HG03439 (cell line): ENCODE measurements at regions not wholly inside any gene's neighbourhood (a gene's known extent, or its start where the extent isn't known, plus 50 kb on each side); places are given as distances from the start of the nearest gene placed in this dataset.
"Not testable (repeated sequence)": the region's sequence is repeated elsewhere in the genome, so short reads cannot be mapped to it uniquely, and the experiment has no call there.

Source experiments
- ATAC-seq: cut with Tn5 transposase; IDR thresholded peaks from one replicate; pipeline ENCODE4 v1.9.1; 2021; ENCODE audit warnings: mild to moderate bottlenecking, moderate library complexity; ENCODE audit not compliant: unreplicated experiment

GRCh38 chr5:41995193-41995592, 70.1 kb downstream of the FBXO4 start:
- no peak for ATAC-seq

DNA sequence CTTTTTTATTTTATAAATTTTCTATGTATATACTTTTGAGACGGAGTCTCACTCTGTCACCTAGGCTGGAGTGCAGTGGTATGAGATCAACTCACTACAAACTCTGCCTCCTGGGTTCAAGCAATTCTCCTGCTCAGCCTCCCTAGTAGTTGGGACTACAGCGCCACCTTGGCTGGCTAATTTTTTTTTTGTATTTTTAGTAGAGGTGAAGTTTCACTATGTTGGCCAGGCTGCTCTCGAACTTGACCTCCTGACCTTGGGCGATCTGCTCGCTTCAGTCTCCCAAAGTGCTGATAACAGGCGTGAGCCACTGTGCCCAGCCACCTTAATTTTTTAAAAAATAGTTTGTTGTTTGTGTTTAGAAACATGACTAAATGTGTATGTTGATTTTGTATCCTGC, 76.6 kb downstream of the FBXO4 start:
- ATAC-seq, result no peak

GRCh38 chr5:42003852-42004251, 78.8 kb downstream of the FBXO4 start:
- ATAC-seq, result not testable (repeated sequence)

DNA sequence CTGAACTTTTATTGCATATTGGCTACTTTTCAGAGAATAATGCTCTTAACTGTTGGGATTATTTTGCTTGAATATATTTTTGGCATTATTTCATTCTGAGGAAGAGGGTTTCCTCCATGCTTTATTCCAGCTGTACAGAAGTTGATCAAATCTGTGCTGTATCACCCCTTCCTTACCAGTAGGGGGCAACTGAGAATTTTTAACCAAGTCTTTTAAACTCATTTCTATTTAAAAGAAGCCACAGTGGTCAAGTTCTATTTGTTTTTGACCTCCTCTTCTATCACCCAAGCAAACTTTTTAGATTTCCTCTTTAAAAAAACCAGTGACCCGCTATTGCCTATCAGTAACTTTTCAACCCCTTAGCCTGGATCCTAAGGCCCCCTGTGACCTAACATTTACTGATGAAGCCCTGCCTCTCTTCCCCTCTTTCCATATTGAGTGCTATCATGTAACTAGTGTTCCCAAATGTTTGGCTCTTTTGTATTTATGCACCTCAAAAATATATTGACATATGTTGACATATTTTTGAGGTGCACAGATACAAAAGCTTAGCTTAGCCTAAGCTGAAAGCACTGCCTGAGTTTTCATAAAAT, 80.6 kb downstream of the FBXO4 start:
- ATAC-seq, result peak; percentile 70

DNA sequence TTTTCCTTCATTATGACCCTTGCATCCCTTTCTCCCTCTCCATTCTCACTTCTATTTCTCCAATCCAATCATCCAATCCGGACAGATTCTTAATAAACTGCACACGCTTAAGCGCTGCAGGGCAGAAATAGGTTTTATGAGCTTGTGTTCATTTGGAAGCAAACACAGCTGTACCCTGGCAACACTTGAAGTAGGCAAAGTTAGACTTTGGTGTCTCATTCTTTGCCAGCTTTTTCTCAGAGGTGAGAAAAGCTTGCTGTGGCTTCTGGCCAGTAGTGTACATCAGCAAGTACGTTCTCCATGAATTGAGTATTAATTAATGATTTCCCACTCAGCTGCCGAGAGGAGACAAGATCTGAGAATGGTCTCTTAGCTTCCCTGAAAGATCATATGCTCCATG, 88.5 kb downstream of the FBXO4 start:
- ATAC-seq, result no peak

DNA sequence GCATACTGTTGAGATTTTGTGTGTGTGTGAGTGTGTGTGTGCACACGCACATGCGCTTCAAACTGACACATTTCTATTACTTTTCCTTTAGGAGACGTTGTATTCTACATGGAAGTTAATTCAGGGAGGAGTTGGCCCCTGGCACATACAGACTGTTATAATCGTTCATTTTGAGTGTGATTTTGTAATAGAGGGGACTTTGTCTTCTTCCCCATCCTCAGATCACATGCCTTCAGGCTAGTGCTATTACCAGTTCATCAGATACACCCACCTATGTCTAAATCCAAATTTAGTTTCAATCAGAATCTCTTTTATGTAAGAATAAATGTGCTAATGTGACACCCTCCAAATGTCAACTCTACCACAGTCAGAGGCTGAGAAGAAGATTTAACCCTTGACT, 90.2 kb downstream of the FBXO4 start:
- ATAC-seq, result no peak

- no peak for ATAC-seq
Observed at GRCh38 chr5:42015681-42016080, 90.6 kb downstream of the FBXO4 start.

- ATAC-seq, result no peak
Observed at GRCh38 chr5:42020788-42021530, 95.9 kb downstream of the FBXO4 start.

DNA sequence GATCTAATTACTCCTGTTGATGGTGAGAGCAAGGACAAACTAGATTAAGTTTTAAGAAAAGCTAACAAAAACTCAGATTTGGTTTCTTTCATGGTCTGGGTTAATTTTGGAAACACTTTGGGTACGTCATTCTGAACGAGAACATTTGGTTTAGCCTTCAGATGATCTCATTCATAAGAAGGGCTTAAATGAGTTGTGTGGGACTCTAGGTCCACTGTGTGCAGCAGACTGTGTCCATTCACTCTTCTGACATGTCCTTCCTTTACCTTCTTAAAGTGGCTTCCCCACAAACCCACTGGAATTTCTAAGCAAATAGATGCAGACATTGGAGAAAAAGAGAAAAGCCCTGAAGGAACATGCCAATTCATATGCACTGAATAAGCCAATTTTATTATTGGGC, 96.8 kb downstream of the FBXO4 start:
- peak; percentile 56 for ATAC-seq

DNA sequence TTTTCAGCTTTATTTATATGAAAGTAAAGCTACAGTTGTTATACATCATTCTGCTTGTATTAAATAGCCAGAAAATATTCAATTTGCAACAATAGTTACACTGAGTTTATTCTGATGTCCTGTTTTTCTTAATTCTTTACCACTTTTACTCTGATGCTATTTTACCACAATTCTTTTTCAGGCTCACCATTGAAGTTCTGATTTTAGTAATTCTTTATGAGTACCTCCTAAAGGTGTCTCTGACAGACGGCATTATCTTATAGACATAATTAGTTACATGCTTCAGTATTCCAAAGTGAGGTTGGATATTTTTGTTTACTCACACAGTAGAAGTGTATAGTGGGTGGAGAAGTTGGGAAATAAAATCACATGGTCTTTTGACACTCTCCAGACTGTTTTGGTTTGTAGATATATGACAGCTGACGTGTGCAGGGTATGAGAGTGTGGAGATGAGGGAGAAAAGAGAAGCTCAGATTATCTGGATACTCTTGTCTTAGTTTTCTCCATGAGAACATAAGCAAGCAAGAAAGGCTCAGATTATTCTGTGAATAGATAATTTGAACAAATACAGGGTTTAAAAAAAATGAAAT, 97.4 kb downstream of the FBXO4 start:
- ATAC-seq, result no peak

DNA sequence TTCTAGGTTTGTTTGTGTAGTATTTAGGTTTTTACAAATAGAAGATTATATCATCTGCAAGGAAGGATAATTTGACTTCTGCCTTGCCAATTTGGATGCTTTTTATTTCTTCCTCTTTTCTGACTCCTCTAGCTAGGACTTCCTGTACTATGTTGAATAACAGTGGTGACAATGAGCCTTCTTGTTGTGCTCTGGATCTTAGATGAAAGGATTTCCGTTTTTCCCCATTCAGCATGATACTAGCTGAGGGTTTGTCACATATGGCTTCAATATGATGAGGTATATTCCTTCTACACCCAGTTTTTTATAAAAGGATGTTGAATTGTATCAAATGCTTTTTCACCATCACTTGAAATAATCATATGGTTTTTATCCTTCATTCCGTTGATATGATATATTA, 101.4 kb downstream of the FBXO4 start:
- ATAC-seq, result no peak

- no peak for ATAC-seq
Observed at GRCh38 chr5:42032137-42032536, 107.1 kb downstream of the FBXO4 start.

GRCh38 chr5:42035526-42035925, 110.4 kb downstream of the FBXO4 start:
- no peak for ATAC-seq

DNA sequence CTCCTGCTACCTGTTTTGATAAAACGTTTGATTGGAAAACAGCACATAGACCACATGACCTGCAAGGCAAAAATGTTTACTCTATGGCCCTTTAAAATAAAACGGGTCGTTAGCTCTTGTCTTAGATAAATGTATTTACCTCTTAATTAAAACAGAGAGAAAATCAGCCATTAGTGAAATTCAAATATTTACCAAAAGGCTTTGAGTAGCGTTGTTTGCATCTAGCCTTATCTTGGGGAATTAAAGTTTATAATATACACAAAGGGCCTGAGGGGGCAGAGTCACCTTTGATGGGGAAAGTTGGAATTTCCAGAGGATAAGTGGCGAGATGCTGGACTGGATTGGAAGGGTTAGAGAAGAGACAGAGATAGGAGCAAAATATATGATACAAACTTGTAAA, 111.3 kb downstream of the FBXO4 start:
- ATAC-seq, result no peak

GRCh38 chr5:42037379-42037932, 112.4 kb downstream of the FBXO4 start:
- ATAC-seq, result no peak

- ATAC-seq, result no peak
Observed at GRCh38 chr5:42043400-42043799, 118.3 kb downstream of the FBXO4 start.

DNA sequence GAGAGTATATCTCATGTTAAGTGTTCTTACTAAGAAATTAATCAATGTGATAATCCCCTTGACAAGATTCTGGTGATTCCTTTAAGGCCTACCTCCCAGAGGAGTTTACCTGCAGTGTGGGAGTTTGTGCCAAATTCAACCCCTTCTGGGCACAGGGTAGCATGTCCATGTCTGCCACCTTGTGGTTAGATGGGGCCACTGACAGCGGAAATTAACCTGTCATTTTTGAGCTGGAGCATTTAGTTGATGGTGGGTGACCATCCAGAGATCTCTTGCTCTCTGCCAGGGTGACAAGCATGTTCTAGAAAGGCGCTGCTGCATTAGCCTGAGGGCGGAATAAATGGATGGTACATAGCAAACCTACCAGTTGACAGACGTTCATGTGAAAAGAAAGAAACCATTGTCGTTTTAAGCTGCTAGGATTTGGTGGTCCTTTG, 132.2 kb downstream of the FBXO4 start:
- peak; percentile 94 for ATAC-seq

DNA sequence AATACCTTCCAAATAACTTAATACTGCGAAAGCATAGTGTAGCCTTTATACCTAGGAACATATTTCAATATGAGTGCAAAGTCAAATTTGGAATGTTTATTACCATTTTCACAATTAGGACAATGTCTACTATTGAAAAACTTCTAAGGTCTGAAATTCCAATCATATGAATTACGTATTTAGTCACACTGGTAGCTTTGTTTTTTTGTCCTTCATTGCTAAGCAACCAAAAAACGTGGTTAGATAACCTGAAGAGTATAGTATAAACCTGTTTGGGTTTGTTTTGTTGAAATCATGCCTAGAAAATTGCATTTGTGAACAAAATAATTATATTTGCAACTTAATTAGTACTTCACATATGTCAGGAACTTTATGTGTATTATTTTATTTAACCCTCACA, 134.2 kb downstream of the FBXO4 start:
- no peak for ATAC-seq

GRCh38 chr5:42059778-42060464, 134.8 kb downstream of the FBXO4 start:
- ATAC-seq, result no peak

DNA sequence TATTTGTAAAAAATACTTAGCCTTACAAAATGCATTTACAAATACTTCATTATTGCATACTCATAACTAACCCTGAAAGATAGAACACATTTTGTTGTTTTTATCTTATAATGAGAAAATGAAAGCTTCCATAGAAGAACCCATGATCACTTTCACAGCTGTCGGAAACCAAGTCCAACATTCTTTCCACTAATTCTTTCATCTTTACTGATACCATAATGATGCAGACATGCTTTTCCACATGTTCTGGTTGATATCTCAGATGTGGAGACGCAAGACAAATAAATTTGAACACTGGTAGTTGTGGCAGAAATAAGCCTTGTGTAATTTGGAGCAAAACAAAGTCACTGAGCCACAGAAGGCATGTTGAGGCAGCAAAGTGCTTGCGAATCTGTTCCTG, 136.0 kb downstream of the FBXO4 start:
- ATAC-seq, result no peak

DNA sequence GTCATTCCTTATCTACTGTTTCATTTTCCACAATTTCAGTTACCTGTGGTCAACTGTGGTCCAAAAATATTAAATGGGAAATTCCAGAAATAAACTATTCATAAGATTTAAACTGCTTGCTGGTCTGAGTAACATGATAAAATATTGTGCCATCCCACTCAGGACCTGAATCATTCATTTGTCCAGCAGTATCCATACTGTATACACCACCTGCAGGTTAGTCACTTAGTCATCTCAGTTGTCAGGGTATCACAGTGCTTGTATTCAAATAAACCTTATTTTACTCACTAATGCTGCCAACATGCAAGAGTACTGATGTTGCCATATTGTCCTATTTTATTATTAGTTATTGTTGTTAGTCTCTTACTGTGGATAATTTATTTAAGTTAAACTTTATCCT, 139.7 kb downstream of the FBXO4 start:
- ATAC-seq, result no peak

DNA sequence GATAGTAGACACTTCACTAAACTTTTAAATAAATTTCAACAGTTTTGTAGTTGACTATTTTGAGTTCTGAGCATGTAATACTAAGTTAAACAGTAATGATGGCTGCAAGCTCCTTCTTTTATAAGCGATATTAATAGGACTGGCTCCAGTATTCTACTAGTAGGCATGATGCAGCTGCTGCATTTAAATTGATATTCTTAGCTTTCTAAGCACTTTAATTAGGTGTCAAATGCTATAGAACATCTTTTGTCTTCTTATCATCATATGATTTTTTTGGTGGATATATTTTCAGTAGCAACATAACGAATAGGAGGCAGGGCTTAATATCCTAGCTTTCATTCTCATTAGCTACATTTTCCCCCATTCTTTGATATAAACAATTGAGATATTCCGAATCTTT, 141.1 kb downstream of the FBXO4 start:
- ATAC-seq, result no peak
